Urothelium cell line (cell line): ENCODE measurements at regions not wholly inside any gene's neighbourhood (a gene's known extent, or its start where the extent isn't known, plus 50 kb on each side); places are given as distances from the start of the nearest gene placed in this dataset.
A peak's percentile ranks its signal among the peaks of the same experiment; 100 is the strongest.

Source experiments
- DNase-seq: peaks from one replicate; pipeline ENCODE4 v3.0.0; 2011; ENCODE audit warnings: low spot score, mixed read lengths
- FAIRE-seq: peaks from 2 replicates; lab custom pipeline; 2011; peaks lifted over from hg19 to GRCh38; lab: Jason Lieb, UNC

- DNase-seq, result no peak
- no peak for FAIRE-seq
These were observed 469.5 kb downstream of the SOX6 start for GRCh38 chr11:15886866-15887265.

DNA sequence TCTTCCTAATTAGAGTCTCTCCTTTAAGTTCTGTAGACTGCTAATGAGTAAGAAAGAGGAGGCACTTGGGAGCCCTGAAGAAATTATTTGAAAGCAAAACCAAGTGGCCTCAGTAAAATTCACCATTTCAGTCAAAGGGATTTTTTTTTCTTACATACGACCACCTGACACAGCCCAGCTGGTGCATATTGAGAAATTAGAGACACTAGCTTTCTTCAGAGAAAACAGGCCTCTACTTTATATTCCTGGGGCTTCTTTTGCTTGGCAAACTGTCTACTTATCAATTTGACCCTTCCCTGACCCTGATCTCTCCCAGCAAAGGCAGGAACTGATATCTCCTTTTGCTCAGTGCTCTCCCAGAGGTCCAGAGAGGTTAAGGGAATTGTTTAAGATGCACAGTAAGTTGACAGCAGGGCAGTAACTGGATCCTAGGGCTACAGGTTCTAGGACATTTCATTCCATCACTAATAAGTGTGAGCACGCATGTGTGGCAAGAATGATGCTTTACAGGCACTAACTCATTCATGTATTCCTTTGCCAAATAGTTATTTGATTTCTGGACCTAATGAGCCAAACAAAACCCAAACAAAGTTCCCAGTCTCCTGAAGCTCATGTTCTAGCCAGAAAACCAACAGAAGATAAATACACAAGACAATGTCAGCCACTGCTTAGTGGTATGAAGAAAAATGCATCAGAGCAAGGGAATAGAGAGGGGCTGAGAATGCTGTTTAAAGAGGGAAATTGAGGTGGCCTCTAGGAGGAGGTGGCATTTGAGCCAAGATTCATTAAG, 467.6 kb downstream of the SOX6 start:
- DNase-seq (no peak), FAIRE-seq (no peak)

GRCh38 chr11:15889363-15890030, 466.8 kb downstream of the SOX6 start:
- DNase-seq, result no peak
- no peak for FAIRE-seq

DNA sequence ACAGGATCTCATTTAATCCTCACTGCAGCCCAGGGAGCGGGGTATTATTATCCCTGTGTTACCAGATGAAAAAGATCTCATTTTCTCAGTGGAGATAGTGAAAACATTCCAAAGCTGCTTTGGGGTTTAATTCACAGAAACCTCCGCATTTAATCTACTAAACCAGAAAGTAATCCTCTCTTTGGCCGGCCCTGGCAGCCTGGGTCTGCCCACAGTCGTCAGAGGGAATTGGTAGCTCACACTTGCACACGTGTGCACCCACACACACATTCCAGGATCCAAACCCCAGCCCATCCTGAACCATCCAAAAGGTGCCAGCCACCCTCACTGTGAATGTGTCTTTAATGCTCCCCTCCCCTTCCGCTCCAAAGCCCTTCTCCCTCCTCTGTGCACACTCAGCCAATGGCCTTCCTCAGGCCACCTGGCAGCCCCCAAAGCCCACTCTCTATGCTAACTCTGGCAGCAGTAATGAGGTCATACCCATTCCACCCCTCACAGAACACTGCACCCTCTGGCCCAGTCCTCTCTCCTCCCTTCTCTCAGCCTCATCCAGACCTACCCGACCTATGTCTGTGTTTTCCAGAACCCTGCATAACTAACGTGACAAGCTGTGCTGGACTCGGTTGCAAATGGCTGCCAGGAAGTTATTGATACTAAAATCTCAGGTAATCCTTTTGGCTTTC, 466.2 kb downstream of the SOX6 start:
- DNase-seq (no peak), FAIRE-seq (no peak)

- FAIRE-seq (no peak), DNase-seq (peak; percentile 49)
These were observed 463.3 kb downstream of the SOX6 start for GRCh38 chr11:15893080-15893492.

DNA sequence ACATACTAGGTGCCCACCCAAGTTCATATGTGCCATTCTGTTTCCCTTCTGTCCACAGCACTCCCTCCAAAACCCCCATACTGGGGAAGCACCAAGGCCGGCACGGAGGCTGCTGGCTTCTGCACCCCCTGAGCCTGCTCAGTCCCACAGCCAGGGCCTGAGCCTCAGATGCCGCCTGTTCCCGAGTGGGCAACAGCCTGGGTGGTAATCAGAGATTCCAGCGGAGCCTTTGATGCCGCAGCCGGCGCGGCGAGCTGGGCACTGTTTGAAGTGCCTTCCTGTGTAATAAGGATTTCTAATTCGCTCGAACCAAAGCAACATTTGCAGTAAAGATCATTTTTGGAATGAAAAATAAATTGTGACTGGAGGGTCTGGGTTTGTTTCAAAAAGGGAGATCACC, 460.3 kb downstream of the SOX6 start:
- FAIRE-seq, result no peak
- no peak for DNase-seq

DNA sequence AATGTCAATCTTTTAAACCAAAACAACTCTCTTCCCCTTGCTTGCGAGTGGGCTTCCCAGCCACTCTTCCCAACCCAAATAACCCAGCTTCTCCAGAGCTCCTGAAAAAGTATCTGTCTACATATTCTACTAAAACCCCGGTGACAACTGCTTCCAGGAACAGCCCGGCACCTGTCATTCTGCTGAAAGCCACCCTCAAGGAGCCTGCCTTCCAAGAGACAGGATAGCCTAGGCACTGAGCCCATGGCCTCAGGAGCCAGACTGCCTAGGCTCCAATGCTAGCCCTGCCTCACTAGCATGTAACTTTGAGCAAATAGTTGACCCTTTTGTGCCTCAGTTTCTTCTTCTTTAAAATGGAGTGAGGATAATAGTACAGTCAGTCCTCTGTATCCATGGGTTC, 459.8 kb downstream of the SOX6 start:
- FAIRE-seq, result no peak

DNA sequence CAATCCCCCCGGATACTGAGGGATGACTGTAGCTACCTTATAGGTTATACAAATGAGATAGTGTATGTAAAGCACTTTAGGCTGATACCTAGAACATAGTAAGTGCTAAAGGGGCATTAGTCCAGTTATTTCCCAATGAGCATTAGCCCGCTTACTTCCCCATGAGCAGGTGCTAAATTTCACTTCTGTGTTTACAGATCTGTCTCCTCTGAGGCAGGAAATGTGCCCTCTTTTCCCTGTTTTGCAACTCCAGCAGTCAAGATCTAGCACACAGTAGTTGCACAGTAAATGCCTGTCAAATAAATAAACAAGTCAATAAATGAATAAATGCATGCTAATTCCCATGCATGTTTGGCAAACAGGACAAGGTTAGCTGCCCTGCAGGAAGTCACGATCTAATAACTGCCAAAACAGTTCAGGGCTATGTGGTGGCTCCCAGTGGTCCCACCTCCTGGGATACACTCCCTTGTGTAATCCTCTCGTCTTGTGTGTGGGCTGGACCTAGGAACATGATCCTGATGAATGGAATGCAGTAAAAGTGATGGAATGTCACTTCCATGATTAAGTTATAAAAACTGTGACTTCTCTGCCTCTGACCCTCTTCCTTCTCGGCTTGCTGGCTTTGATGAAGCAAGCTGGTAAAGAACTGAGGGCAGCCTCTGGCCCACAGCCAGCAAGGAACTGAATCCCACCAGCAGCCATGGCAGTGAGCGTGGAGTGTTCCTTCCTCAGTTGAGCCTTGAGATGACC, 459.0 kb downstream of the SOX6 start:
- FAIRE-seq (no peak), DNase-seq (peak; percentile 72)

More for the DNA sequence above, 459.8 kb downstream of the SOX6 start:
- DNase-seq, result no peak

DNA sequence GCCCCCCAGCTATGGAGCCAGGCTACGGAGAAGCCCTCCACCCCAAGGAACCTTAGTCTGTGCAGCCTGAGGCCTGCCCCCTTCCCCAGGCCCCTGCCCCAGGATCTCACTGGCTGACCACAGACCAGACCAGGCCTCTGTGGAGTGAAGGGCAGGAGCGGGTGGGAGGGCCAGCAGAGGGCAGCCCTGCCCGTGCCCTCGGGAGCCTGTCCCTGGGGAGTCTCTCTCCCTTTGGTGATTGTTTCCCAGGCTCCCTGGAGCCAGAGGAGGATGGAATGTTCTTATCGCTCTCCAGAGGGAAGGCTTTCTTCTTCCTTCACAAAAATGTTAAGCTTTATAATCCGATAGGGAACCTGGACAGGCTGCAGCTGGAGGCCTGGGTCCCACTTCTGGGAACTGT, 455.3 kb downstream of the SOX6 start:
- DNase-seq (no peak), FAIRE-seq (no peak)

GRCh38 chr11:15901790-15902189, 454.6 kb downstream of the SOX6 start:
- no peak for DNase-seq
- no peak for FAIRE-seq

DNA sequence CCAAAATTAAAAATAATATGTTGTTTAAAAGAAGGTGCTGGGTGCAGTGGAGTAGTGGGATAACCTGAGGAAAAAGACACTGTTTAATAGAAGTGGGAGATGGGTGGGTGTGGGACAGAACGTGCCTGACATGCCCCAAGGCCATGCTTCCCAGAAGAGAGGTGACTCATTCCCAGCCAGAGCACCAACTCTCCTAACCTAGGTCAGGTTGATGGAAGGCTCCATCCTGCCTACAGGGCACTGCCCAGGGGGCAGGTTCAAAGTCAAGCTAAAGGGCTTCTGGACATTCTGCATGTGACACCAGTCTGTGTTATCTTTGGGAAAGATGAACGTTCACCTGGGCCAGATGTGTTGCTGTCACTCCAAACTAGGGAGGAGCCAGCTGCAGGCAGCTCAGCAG, 453.1 kb downstream of the SOX6 start:
- FAIRE-seq, result no peak

GRCh38 chr11:15905366-15906104, 450.8 kb downstream of the SOX6 start:
- FAIRE-seq (no peak), DNase-seq (no peak)

More for the DNA sequence above, 453.1 kb downstream of the SOX6 start:
- DNase-seq, result peak; percentile 49

- FAIRE-seq (peak; percentile 97), DNase-seq (no peak)
These were observed 449.8 kb downstream of the SOX6 start for GRCh38 chr11:15906481-15907035.

DNA sequence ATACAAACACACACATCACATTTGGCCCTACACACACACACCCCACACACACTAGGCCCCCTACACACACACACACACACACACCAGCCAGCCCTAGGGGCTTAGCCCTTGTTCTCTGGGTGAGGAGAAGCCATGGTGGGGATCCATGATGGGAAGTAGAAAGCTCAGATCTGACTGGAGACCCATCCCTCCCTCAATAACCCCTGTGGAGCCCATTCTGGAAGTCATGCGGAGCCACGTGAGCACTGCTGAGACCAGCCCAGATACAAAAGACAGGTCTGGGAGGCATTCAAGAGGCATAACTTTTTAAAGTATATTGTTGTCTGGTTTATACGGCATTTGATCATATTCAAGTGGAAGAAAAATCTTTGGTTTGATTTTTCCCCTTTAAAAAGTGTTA, 448.5 kb downstream of the SOX6 start:
- DNase-seq, result no peak
- no peak for FAIRE-seq

GRCh38 chr11:15909937-15910598, 446.3 kb downstream of the SOX6 start:
- DNase-seq (no peak), FAIRE-seq (no peak)

DNA sequence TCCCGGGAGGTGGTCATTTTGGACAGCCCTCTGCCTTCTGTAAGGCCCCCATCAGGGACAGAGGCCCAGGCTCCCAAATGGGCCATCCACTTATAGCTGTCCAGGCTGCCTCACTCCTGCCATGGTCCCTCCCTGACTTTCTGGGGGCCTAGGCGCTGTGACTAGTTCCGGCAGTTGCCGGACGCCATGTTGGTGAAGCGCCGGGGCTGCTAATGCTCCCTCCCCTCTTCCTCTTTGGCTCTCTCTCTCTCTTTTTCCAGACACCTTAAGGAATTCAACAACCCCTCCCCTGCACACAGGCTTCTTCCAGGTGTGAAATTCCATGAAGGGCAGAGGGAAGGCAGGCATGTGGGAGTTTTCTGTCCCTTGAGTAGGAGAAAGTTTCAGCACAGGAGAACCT, 445.6 kb downstream of the SOX6 start:
- no peak for FAIRE-seq

DNA sequence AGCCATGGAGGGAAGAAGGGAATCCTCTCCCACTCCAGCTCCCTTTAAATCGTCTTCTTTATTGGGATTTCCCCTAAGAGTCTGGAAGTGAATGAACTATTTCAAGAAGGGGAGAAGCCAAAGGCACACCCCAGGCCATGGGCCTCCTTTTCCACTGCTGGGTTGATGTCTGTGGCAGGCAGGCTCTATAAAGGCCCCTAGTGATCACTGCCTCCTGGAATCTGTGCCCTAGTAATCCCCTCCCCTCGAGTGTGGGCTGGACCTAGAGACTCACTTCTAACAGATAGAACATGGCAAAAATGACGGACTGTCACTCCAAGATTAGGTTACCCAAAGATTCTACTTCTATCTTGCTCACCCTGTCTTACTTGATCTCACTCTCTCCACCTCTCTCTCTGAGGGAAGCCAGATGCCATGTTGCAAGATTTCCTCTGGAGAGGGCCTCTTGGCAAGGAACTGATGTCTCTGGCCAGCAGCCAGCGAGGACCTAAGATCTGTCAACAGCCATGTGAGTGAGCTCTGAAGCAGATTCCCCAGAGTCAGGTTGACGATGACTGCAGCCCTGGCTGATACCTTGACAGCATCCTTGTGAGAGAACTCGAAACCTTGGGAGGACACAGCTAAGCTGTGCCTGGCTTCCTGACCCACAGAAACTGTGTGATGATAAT, 444.8 kb downstream of the SOX6 start:
- FAIRE-seq, result no peak

More for the DNA sequence above, 445.6 kb downstream of the SOX6 start:
- DNase-seq, result no peak

GRCh38 chr11:15912291-15912690, 444.1 kb downstream of the SOX6 start:
- FAIRE-seq, result no peak
- no peak for DNase-seq

More for the DNA sequence above, 444.8 kb downstream of the SOX6 start:
- DNase-seq, result no peak

DNA sequence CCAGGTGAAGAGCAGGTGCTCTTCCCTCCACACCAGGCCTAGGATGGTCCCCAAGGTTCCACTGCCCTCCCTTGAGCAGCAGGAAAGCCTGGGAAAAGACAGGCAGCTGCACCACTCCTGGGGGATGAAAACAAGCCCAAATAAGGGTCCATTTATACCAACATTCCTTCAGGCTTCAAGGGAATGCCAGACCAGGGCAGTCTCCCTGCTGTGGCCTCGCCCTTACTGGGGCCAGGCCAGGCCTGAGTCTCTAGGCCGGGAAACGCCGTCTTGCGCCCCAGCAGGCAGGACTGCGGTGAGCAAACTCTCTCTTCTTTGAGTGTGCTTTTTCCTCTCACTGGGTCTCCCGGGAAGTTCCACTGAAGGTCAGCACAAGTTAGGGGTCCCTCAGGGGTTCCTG, 443.5 kb downstream of the SOX6 start:
- DNase-seq (no peak), FAIRE-seq (no peak)
